Subcutaneous abdominal adipose tissue (tissue), 5 donors: ENCODE measurements at regions not wholly inside any gene's neighbourhood (a gene's known extent, or its start where the extent isn't known, plus 50 kb on each side); places are given as distances from the start of the nearest gene placed in this dataset.

Source experiments
- H3K27ac ChIP-seq: one replicate; pipeline ENCODE4 v1.7.0; 2013; ENCODE audit warnings: low read depth, mild to moderate bottlenecking, inconsistent platforms, low read length, moderate library complexity
- H3K27me3 ChIP-seq, 5 donors: one replicate each; pipeline ENCODE4 v1.7.0; 2013; ENCODE audit warnings: low read length in 5 of 5, inconsistent platforms in 1 of 5; ENCODE audit not compliant: control insufficient read depth in 5 of 5, insufficient read depth in 4 of 5
- H3K36me3 ChIP-seq, 5 donors: one replicate each; pipeline ENCODE4 v1.7.0; 2013; ENCODE audit warnings: low read length in 5 of 5; ENCODE audit not compliant: control insufficient read depth in 5 of 5, insufficient read depth in 5 of 5
- H3K4me1 ChIP-seq, 5 donors: one replicate each; pipeline ENCODE4 v1.7.0; 2013; ENCODE audit warnings: low read length in 5 of 5, mild to moderate bottlenecking in 3 of 5, moderate library complexity in 1 of 5; ENCODE audit not compliant: control insufficient read depth in 5 of 5, insufficient read depth in 5 of 5
- H3K4me3 ChIP-seq, 5 donors: one replicate each; pipeline ENCODE4 v1.7.0; 2013; ENCODE audit warnings: low read length in 5 of 5, low read depth in 1 of 5
- H3K9ac ChIP-seq, 5 donors: one replicate each; pipeline ENCODE4 v1.7.0; 2013; ENCODE audit warnings: low read length in 5 of 5, mild to moderate bottlenecking in 4 of 5, moderate library complexity in 3 of 5
- H3K9me3 ChIP-seq, 5 donors: one replicate each; pipeline ENCODE4 v1.7.0; 2013; ENCODE audit warnings: low read length in 5 of 5; ENCODE audit not compliant: control insufficient read depth in 5 of 5
- donor health status: healthy.
- donor health status: healthy.
- donor health status: healthy.
- donor health status: healthy.
- donor health status: healthy.

GRCh38 chr14:27164139-27164538 is 566.3 kb upstream of the NOVA1 start:
- no peaks in the 10 kb centered on the region for H3K36me3 ChIP-seq
- no peak overlapping the region for H3K4me3 ChIP-seq
- peaks cover 0 to 2% (median 0%) of the 10 kb centered on the region in 5 donors for H3K9me3 ChIP-seq
- no peak overlapping the region for H3K27ac ChIP-seq
- no peak overlapping the region for H3K9ac ChIP-seq
- no peaks in the 10 kb centered on the region for H3K27me3 ChIP-seq
- no peaks in the 10 kb centered on the region for H3K4me1 ChIP-seq

DNA sequence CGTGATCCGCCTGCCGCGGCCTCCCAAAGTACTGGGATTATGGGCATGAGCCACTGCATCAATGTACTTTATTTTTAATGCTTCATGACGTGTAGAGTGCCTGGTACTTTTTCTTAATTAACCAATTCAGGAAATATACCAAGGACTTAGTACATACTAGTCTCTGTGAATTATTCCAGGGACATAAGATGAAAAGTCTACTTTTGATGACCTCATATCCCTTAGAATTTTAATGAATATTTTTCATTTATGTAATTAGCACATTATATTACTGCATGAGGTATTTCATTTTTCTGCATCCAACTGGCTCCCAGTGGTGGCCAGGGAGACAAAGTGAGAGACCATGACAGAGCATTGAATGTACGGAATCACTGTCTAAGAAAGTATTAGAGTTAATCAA is 577.7 kb upstream of the NOVA1 start:
- Histone ChIP-seq H3K9me3 (peaks cover 0 to 7% (median 0%) of the 10 kb centered on the region in 5 donors), H3K27me3 (no peaks in the 10 kb centered on the region), H3K4me1 (no peaks in the 10 kb centered on the region), H3K4me3 (no peak overlapping the region), H3K9ac (no peak overlapping the region), H3K27ac (no peak overlapping the region), H3K36me3 (no peaks in the 10 kb centered on the region)

DNA sequence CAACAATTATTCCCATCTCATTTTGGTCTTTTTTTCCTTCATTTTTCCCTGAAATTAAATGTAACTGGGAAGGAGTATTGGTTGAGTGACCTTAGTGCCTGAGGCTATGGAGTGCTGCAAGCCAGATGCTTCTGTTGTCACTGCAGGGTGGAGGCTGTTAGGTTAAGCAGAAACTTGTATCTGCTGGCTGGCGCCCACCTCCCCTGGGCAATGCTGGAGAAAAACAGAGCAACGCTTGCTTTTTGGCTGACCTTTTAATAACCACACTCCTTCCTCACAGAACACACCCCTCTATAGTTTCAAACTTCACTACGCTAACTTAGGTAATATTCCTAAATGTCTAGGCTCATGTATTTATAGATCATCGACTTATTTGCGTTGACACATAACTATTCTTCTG is 583.5 kb upstream of the NOVA1 start:
- no peak overlapping the region for H3K4me3 ChIP-seq
- H3K4me1 ChIP-seq = no peaks in the 10 kb centered on the region
- H3K9ac ChIP-seq = no peak overlapping the region
- H3K27me3 ChIP-seq = no peaks in the 10 kb centered on the region
- no peak overlapping the region for H3K27ac ChIP-seq
- no peaks in the 10 kb centered on the region for H3K36me3 ChIP-seq
- H3K9me3 ChIP-seq = no peaks in the 10 kb centered on the region

DNA sequence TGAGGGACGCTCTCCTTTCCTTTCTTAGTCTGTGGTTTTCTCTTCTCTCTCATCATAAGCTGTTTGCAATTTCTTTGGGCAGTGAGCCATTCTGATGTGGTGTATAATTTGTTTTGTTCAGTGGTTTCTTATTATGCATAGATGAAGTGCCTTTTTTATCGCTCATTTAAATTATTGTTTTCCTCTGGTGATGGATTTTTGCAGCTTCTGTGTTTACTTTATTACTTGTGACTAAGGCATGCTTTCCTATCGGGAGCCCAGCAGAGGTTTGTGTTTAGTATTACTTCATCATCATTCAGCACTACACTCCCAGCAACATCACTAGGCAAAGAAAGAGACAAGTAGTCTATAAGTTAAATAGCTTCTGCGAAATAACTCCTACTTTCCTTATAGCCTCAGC is 586.6 kb upstream of the NOVA1 start:
- Histone ChIP-seq H3K9ac (no peak overlapping the region), H3K9me3 (no peaks in the 10 kb centered on the region), H3K36me3 (no peaks in the 10 kb centered on the region), H3K4me1 (no peaks in the 10 kb centered on the region), H3K27me3 (no peaks in the 10 kb centered on the region), H3K27ac (no peak overlapping the region), H3K4me3 (no peak overlapping the region)

DNA sequence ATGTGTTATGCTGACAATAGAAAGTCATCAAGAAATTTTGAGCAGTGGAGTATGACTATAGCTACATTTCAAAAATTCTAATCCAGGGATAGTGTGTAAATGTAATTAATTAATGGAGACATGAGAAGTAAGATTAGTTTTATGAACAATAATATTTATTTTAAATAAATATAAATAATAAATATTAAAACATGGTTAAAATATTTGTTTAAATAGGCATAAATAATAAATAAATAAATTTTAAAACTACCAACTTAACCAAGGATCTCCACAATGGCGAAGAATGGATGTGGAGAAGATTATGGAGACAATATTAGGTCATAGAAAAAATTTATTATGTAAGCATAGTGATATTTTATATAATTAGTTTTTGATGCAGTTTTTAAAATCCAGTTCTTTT is 588.2 kb upstream of the NOVA1 start:
- H3K9ac ChIP-seq = no peak overlapping the region

DNA sequence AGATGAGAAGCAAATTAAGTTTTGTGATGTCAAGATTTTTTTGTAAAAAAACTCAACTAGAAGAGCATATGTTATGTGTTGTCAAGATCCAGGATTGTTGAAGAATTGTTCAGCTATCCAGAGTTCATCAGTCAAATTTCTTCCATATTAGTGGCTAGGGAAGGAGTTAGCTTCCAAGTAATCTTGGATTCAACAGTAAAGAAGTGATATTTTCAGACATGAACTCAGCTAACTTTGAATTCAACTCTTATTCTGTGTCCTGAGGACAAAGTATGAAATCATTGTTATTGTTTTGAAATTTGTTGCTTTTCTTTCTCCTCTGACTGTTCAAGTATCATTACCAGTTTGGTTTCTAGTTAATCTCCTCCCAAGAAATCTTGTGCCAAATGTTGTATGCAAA is 589.3 kb upstream of the NOVA1 start:
- H3K4me3 ChIP-seq = no peak overlapping the region
- no peaks in the 10 kb centered on the region for H3K36me3 ChIP-seq
- peaks cover 0 to 9% (median 0%) of the 10 kb centered on the region in 5 donors for H3K4me1 ChIP-seq
- H3K27ac ChIP-seq = no peak overlapping the region
- no peak overlapping the region for H3K9ac ChIP-seq
- no peaks in the 10 kb centered on the region for H3K27me3 ChIP-seq
- no peaks in the 10 kb centered on the region for H3K9me3 ChIP-seq

More for the DNA sequence above, 588.2 kb upstream of the NOVA1 start:
- Histone ChIP-seq H3K27ac (no peak overlapping the region), H3K4me1 (peaks cover 0 to 9% (median 0%) of the 10 kb centered on the region in 5 donors), H3K36me3 (no peaks in the 10 kb centered on the region), H3K27me3 (no peaks in the 10 kb centered on the region), H3K4me3 (no peak overlapping the region), H3K9me3 (no peaks in the 10 kb centered on the region)

- Histone ChIP-seq H3K27me3 (no peaks in the 10 kb centered on the region), H3K36me3 (no peaks in the 10 kb centered on the region), H3K4me3 (no peak overlapping the region), H3K9me3 (no peaks in the 10 kb centered on the region), H3K4me1 (peaks cover 0 to 9% (median 0%) of the 10 kb centered on the region in 5 donors), H3K9ac (no peak overlapping the region), H3K27ac (no peak overlapping the region)
These were observed 592.5 kb upstream of the NOVA1 start for GRCh38 chr14:27190296-27190695.

DNA sequence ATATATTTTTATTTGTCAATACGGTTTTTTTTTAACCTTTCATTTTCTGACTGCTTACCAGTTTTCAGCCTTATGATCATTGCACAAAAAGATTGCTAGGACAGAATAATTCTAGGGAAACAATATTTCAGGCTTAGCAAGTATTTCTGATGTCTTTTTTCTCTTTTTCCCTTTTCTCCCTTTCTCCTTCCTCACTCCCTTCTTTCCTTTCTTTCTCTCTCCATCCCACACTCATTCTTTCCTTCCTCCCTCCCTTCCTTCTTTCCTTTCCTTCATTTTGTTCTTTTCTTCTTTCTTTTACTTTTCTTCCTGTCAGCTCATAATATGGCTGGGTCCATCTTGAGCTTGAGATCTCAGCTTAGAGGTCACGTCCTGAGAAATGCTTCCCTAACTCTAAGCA is 601.4 kb upstream of the NOVA1 start:
- no peak overlapping the region for H3K27ac ChIP-seq
- H3K9ac ChIP-seq = no peak overlapping the region
- no peaks in the 10 kb centered on the region for H3K36me3 ChIP-seq
- no peak overlapping the region for H3K4me3 ChIP-seq
- no peaks in the 10 kb centered on the region for H3K27me3 ChIP-seq
- no peaks in the 10 kb centered on the region for H3K9me3 ChIP-seq
- no peaks in the 10 kb centered on the region for H3K4me1 ChIP-seq

- no peak overlapping the region for H3K9ac ChIP-seq
- no peak overlapping the region for H3K27ac ChIP-seq
- H3K36me3 ChIP-seq = no peaks in the 10 kb centered on the region
- no peak overlapping the region for H3K4me3 ChIP-seq
- no peaks in the 10 kb centered on the region for H3K9me3 ChIP-seq
- H3K27me3 ChIP-seq = no peaks in the 10 kb centered on the region
- no peaks in the 10 kb centered on the region for H3K4me1 ChIP-seq
These were observed 607.2 kb upstream of the NOVA1 start for GRCh38 chr14:27205036-27205435.

GRCh38 chr14:27211741-27212140 is 613.9 kb upstream of the NOVA1 start:
- no peaks in the 10 kb centered on the region for H3K27me3 ChIP-seq
- H3K9me3 ChIP-seq = peaks cover 0 to 4% (median 0%) of the 10 kb centered on the region in 5 donors
- H3K9ac ChIP-seq = no peak overlapping the region
- no peak overlapping the region for H3K27ac ChIP-seq
- H3K4me1 ChIP-seq = no peaks in the 10 kb centered on the region
- H3K4me3 ChIP-seq = no peak overlapping the region
- H3K36me3 ChIP-seq = no peaks in the 10 kb centered on the region

GRCh38 chr14:27222671-27223070 is 624.8 kb upstream of the NOVA1 start:
- Histone ChIP-seq H3K27ac (no peak overlapping the region), H3K9ac (no peak overlapping the region), H3K9me3 (peaks cover 0 to 10% (median 3%) of the 10 kb centered on the region in 5 donors), H3K4me1 (no peaks in the 10 kb centered on the region), H3K36me3 (no peaks in the 10 kb centered on the region), H3K27me3 (no peaks in the 10 kb centered on the region), H3K4me3 (no peak overlapping the region)
